Muscle layer of duodenum (tissue), 2 donors: ENCODE measurements at regions not wholly inside any gene's neighbourhood (a gene's known extent, or its start where the extent isn't known, plus 50 kb on each side); places are given as distances from the start of the nearest gene placed in this dataset.

ENCODE experiments used
- H3K27ac ChIP-seq: one replicate; pipeline ENCODE4 v1.7.0; 2013; ENCODE audit warnings: mild to moderate bottlenecking, low read length
- H3K27me3 ChIP-seq: one replicate; pipeline ENCODE4 v1.7.0; 2013; ENCODE audit warnings: low read depth, mild to moderate bottlenecking, control low read depth, low read length
- H3K36me3 ChIP-seq, 2 donors: one replicate each; pipeline ENCODE4 v1.7.0; 2013; ENCODE audit warnings: low read length in 2 of 2, control low read depth in 1 of 2, mild to moderate bottlenecking in 1 of 2; ENCODE audit not compliant: insufficient read depth in 2 of 2, control insufficient read depth in 1 of 2
- H3K4me1 ChIP-seq, 2 donors: one replicate each; pipeline ENCODE4 v1.7.0; 2013; ENCODE audit warnings: low read length in 2 of 2, mild to moderate bottlenecking in 2 of 2, control low read depth in 1 of 2, moderate library complexity in 1 of 2; ENCODE audit not compliant: insufficient read depth in 2 of 2, control insufficient read depth in 1 of 2
- H3K4me3 ChIP-seq, 2 donors: one replicate each; pipeline ENCODE4 v1.7.0; 2013; ENCODE audit warnings: low read length in 2 of 2, low read depth in 1 of 2, mild to moderate bottlenecking in 1 of 2
- H3K9me3 ChIP-seq, 2 donors: one replicate each; pipeline ENCODE4 v1.7.0; 2013; ENCODE audit warnings: low read length in 2 of 2, control low read depth in 1 of 2, mild to moderate bottlenecking in 1 of 2; ENCODE audit not compliant: control insufficient read depth in 1 of 2
- donor health status: healthy.

- Histone ChIP-seq H3K27me3 (no peaks in the 10 kb centered on the region), H3K4me1 (no peaks in the 10 kb centered on the region), H3K4me3 (no peak overlapping the region), H3K27ac (no peak overlapping the region), H3K9me3 (no peaks in the 10 kb centered on the region), H3K36me3 (no peaks in the 10 kb centered on the region)
Measured at GRCh38 chr19:28406966-28407365, 806.0 kb downstream of the UQCRFS1 start.

DNA sequence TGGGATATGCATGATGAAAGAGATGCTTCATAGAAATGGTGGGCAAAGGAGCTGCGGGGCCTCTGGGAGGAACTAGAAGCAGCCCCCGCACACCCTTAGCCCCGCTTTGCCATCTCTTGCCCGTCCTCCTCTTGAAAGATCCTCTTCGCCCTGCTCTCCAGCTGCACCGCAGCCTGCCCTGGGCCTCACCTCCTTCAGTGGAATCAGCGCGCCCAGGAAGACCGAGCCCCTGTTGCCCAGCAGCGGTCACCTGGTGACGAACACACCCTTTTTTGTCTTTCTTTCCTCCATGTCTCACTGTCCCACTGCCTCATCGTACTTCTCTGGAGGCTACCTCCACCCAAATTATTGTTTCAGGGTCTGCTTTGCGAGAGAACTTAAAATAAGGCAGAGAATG, 807.6 kb downstream of the UQCRFS1 start:
- H3K27me3 ChIP-seq = no peaks in the 10 kb centered on the region
- H3K27ac ChIP-seq = no peak overlapping the region
- H3K9me3 ChIP-seq = no peaks in the 10 kb centered on the region
- H3K36me3 ChIP-seq = no peaks in the 10 kb centered on the region
- H3K4me3 ChIP-seq = no peak overlapping the region
- H3K4me1 ChIP-seq = no peaks in the 10 kb centered on the region

DNA sequence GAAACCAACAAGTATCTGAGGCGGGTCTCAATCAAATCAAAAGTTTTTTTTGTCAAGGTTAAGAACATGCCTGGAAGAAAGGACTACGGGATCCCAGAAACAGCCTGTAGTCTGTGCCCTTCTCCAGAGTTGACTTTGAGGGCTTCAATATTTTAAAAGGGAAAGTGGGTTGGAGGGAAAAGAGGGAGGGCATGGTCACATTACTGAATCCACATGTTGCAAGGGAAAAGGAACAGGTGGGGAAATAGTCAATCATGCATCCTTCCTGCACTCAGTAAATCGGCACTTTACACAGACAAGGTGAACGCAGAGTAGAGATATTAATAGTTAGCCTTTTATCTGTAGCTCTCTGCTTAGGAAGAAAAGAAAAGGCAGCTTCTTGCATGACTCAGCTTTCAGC, 808.5 kb downstream of the UQCRFS1 start:
- H3K9me3 ChIP-seq = no peaks in the 10 kb centered on the region

DNA sequence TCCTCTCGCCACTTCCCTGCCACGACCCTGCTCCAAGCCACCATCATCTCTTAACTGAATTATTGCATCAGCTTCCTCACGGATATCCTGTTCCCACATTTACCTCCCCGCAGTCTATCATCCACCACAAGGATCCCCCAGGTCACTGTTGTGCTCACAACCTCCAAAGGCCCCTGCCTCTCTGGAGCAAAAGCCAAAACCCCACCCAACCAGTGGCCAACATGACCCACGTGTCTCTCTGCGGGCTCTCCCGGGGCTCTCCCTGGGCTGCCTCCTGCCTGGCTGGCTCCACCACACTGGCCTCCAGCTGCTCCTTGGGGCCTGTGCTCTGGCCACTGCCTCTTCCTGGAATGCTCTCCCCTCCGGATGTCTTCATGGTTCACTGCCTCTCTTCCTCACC, 809.3 kb downstream of the UQCRFS1 start:
- Histone ChIP-seq H3K9me3 (no peaks in the 10 kb centered on the region), H3K36me3 (no peaks in the 10 kb centered on the region), H3K27me3 (no peaks in the 10 kb centered on the region), H3K4me3 (no peak overlapping the region), H3K4me1 (no peaks in the 10 kb centered on the region), H3K27ac (no peak overlapping the region)

More for the DNA sequence above, 808.5 kb downstream of the UQCRFS1 start:
- no peaks in the 10 kb centered on the region for H3K27me3 ChIP-seq
- H3K27ac ChIP-seq = no peak overlapping the region
- no peaks in the 10 kb centered on the region for H3K4me1 ChIP-seq
- H3K4me3 ChIP-seq = no peak overlapping the region
- no peaks in the 10 kb centered on the region for H3K36me3 ChIP-seq

GRCh38 chr19:28402701-28403290, 810.2 kb downstream of the UQCRFS1 start:
- H3K4me3 ChIP-seq = no peak overlapping the region
- no peaks in the 10 kb centered on the region for H3K9me3 ChIP-seq
- no peaks in the 10 kb centered on the region for H3K27me3 ChIP-seq
- H3K36me3 ChIP-seq = no peaks in the 10 kb centered on the region
- H3K27ac ChIP-seq = no peak overlapping the region
- H3K4me1 ChIP-seq = no peaks in the 10 kb centered on the region

DNA sequence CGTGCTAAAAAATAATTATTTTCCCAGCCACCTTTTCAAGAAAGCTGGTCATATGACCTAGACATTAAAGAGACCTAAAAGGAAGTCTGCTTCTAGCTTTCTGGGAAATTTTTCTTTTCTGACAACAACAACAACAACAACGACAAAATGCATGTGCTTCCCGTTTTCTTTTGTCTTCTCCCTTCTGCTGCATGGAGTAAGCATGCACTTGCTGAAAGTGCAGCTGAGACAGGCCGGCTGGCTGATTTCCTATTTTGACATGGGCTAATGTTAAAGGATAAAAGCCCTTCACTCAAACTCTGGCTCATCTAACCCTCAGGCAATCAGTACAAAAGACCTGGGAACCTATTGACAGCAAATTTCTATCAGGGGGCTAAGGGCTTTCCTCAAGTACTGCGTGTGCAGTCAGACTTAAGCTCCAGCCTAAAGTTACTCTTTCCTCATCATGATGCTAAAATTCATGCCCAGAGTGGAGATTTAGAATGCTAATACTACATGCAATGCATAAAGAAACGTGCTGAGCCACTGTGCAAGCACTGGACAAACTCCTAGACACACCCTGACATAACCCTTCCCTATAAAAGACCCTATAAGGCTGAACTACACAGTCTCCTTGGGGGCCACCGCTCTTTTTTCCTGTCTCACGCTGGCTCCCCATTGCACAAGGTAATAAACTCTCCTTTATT, 811.1 kb downstream of the UQCRFS1 start:
- Histone ChIP-seq H3K27me3 (no peaks in the 10 kb centered on the region), H3K4me3 (no peak overlapping the region), H3K9me3 (no peaks in the 10 kb centered on the region), H3K27ac (no peak overlapping the region), H3K4me1 (no peaks in the 10 kb centered on the region), H3K36me3 (no peaks in the 10 kb centered on the region)

DNA sequence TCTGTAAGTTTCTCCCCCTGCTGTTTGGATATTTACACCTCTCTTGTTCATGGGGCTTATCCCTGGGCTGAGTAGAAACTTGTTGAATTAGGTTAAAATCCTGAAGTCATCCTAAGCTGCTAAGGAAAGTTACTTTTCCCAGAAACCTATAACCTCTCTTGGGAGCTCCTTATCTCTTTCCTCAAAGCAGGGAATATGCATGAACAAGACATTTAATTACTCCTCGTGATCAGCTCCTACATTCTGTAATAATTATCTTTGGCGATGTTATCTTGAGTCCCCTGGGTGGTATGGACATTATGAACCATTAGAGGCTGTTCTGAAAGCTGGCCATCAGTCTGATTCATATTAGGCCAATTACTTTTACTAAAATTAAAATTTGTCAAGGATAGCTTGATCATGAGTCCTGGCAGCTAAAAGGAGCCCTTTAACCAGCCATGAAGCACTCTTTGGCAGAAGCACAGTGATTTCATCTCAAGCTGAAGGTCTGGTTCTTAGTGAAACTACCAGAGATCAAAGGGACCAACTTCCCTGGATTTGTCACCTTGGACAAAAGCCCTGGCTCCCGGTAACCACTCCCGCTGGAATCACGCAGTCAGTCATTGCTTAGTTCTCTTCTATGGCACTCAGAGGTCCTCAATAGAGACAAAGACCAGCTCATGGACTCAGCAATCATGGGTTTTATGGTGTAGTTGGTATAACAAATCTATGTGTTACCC, 811.8 kb downstream of the UQCRFS1 start:
- H3K36me3 ChIP-seq = no peaks in the 10 kb centered on the region
- no peaks in the 10 kb centered on the region for H3K9me3 ChIP-seq
- H3K4me1 ChIP-seq = no peaks in the 10 kb centered on the region
- no peak overlapping the region for H3K27ac ChIP-seq
- H3K27me3 ChIP-seq = no peaks in the 10 kb centered on the region
- H3K4me3 ChIP-seq = no peak overlapping the region

- Histone ChIP-seq H3K9me3 (no peaks in the 10 kb centered on the region), H3K4me3 (no peak overlapping the region), H3K4me1 (no peaks in the 10 kb centered on the region), H3K36me3 (no peaks in the 10 kb centered on the region), H3K27ac (no peak overlapping the region), H3K27me3 (no peaks in the 10 kb centered on the region)
Measured at GRCh38 chr19:28399187-28399586, 813.8 kb downstream of the UQCRFS1 start.

DNA sequence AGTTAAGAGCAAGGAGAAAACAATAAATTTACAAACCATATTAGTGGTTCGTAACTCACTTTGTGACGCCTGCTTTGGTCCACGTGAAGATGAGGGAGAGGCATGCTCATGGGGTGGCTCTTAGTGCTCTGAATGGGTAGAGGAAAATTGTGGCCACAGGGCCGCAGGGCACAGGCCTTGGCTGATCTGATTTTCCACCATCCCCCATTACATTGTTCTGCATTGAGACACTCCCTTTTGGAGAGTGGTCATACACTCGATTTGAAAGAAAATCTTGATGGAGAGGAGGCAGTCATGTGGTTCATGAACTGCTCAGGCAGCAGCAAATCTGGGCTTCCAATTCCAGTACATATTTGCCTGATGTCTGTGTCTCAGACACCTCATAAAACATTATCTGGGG, 815.2 kb downstream of the UQCRFS1 start:
- Histone ChIP-seq H3K27me3 (no peaks in the 10 kb centered on the region), H3K36me3 (no peaks in the 10 kb centered on the region), H3K4me3 (no peak overlapping the region), H3K4me1 (no peaks in the 10 kb centered on the region), H3K27ac (no peak overlapping the region), H3K9me3 (no peaks in the 10 kb centered on the region)

DNA sequence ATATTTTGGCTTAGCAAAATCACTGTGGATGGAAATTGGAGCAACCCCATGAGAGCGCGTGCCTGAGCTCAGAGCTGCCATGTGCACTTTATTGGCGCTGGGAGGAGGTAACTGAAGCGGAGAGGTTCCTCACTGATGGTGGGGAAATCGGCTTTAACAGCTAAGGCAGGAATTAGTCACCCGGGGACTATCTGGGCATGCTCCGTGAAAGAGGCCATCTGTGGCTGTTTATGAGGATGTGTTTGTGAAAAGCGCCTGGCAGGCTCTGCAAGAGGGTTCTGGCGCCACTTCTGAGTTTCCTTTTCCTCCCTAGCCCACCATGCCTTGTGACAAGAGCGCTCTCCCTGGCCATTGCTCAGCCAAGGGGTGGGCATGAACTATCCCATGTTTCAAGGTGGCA, 815.6 kb downstream of the UQCRFS1 start:
- H3K36me3 ChIP-seq = no peaks in the 10 kb centered on the region
- no peak overlapping the region for H3K27ac ChIP-seq
- H3K9me3 ChIP-seq = no peaks in the 10 kb centered on the region
- no peak overlapping the region for H3K4me3 ChIP-seq
- H3K4me1 ChIP-seq = no peaks in the 10 kb centered on the region
- no peaks in the 10 kb centered on the region for H3K27me3 ChIP-seq

- no peak overlapping the region for H3K27ac ChIP-seq
- H3K4me3 ChIP-seq = no peak overlapping the region
- no peaks in the 10 kb centered on the region for H3K4me1 ChIP-seq
- no peaks in the 10 kb centered on the region for H3K27me3 ChIP-seq
- H3K9me3 ChIP-seq = no peaks in the 10 kb centered on the region
- H3K36me3 ChIP-seq = no peaks in the 10 kb centered on the region
Measured at GRCh38 chr19:28396287-28396831, 816.6 kb downstream of the UQCRFS1 start.
